Testis (tissue), 2 donors: ENCODE measurements at regions not wholly inside any gene's neighbourhood (a gene's known extent, or its start where the extent isn't known, plus 50 kb on each side); places are given as distances from the start of the nearest gene placed in this dataset.
A peak's percentile ranks its signal among the peaks of the same experiment; 100 is the strongest.
"Not testable (repeated sequence)": the region's sequence is repeated elsewhere in the genome, so short reads cannot be mapped to it uniquely, and the experiment has no call there.

Source experiments
- DNase-seq: peaks from one replicate; pipeline ENCODE4 v3.0.0-alpha.2; 2019
- H3K27ac ChIP-seq, 2 donors: fragments of 200-600 bp; sonication (generic); one replicate each; pipeline ENCODE4 v1.5.1; 2019
- H3K27me3 ChIP-seq: fragments of 200-600 bp; sonication (generic); one replicate; pipeline ENCODE4 v1.5.1; 2019
- H3K36me3 ChIP-seq: fragments of 200-600 bp; sonication (generic); one replicate; pipeline ENCODE4 v1.5.1; 2017; ENCODE audit warnings: low read depth; ENCODE audit errors: missing control alignments
- H3K4me1 ChIP-seq: fragments of 200-600 bp; sonication (generic); one replicate; pipeline ENCODE4 v1.5.1; 2019
- H3K4me3 ChIP-seq, 2 donors: fragments of 200-600 bp; sonication (generic); one replicate each; pipeline ENCODE4 v1.5.1; 2017 to 2019
- H3K9me3 ChIP-seq: fragments of 200-600 bp; sonication (generic); one replicate; pipeline ENCODE4 v1.5.1; 2017
- POLR2A ChIP-seq: fragments of 450-650 bp; IDR thresholded peaks from one replicate; pipeline ENCODE4 v1.6.1; 2017; ENCODE audit warnings: antibody characterized with exemption, mild to moderate bottlenecking, moderate library complexity
- WGBS, 2 donors: methylation state at CpG; one replicate each; pipeline ENCODE4 v1.1.5; 2018; 5-methylcytosine and 5-hydroxymethylcytosine counted together
- intact Hi-C: fragments of 100-400 bp; cut with DNase I; formaldehyde crosslinking; loops from one replicate; pipeline ENCODE4 v1.15.1; 2023; ENCODE audit warnings: low total_unique reads
- TF ChIP-seq, protein P1 (sequence below), 3 experiments: fragments of 450-650 bp in 2 of 3; fragments of 200-600 bp in 1 of 3; sonication (generic) in 1 of 3; IDR thresholded peaks; one replicate each; pipeline ENCODE4 v1.5.1; 2016 to 2019; ENCODE audit warnings: antibody characterized with exemption in 3 of 3, mild to moderate bottlenecking in 2 of 3, moderate library complexity in 1 of 3

GRCh38 chr7:110507369-110507768, 583.6 kb upstream of the LRRN3 start:
- Histone ChIP-seq H3K4me3 (no peak overlapping the region), H3K27me3 (no peaks in the 10 kb centered on the region), H3K4me1 (no peaks in the 10 kb centered on the region), H3K9me3 (no peaks in the 10 kb centered on the region), H3K36me3 (no peaks in the 10 kb centered on the region), H3K27ac (no peak overlapping the region)
- TF ChIP-seq POLR2A, result no peak
- TF ChIP-seq, protein P1, sequence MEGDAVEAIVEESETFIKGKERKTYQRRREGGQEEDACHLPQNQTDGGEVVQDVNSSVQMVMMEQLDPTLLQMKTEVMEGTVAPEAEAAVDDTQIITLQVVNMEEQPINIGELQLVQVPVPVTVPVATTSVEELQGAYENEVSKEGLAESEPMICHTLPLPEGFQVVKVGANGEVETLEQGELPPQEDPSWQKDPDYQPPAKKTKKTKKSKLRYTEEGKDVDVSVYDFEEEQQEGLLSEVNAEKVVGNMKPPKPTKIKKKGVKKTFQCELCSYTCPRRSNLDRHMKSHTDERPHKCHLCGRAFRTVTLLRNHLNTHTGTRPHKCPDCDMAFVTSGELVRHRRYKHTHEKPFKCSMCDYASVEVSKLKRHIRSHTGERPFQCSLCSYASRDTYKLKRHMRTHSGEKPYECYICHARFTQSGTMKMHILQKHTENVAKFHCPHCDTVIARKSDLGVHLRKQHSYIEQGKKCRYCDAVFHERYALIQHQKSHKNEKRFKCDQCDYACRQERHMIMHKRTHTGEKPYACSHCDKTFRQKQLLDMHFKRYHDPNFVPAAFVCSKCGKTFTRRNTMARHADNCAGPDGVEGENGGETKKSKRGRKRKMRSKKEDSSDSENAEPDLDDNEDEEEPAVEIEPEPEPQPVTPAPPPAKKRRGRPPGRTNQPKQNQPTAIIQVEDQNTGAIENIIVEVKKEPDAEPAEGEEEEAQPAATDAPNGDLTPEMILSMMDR (IDR thresholded peaks at IDR 0.05), result no peak
- intact Hi-C loops, result no loop called here
- no peak for DNase-seq
- WGBS, 2 donors, result 95 to 97% methylated on average over 1 of the region's 1 CpG

DNA sequence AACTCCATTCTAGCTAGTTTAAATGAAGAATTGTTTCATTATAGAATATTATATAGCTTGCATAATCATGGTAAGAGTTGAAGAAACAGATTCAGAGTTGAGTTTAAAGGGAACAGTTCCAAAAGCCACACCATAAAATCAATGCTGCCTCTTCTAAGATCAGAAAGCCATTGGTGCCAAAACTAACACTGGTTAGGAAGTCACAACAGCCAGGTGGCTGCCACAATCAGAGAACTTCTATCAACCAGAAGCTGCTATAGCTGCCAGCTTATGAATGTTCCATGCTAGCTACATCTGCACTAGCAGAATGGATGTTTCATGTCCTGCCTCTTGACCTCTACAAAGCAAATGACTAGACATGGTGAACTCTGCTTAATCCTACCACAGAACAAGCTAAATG, 583.1 kb upstream of the LRRN3 start:
- no peaks in the 10 kb centered on the region for H3K9me3 ChIP-seq
- H3K36me3 ChIP-seq, result no peaks in the 10 kb centered on the region
- no peaks in the 10 kb centered on the region for H3K27me3 ChIP-seq
- TF ChIP-seq, protein P1 (IDR thresholded peaks at IDR 0.05), result no peak
- no peak for TF ChIP-seq POLR2A
- DNase-seq, result no peak
- no peak overlapping the region for H3K27ac ChIP-seq
- H3K4me3 ChIP-seq, result no peak overlapping the region
- no peaks in the 10 kb centered on the region for H3K4me1 ChIP-seq
- intact Hi-C loops, result no loop called here

DNA sequence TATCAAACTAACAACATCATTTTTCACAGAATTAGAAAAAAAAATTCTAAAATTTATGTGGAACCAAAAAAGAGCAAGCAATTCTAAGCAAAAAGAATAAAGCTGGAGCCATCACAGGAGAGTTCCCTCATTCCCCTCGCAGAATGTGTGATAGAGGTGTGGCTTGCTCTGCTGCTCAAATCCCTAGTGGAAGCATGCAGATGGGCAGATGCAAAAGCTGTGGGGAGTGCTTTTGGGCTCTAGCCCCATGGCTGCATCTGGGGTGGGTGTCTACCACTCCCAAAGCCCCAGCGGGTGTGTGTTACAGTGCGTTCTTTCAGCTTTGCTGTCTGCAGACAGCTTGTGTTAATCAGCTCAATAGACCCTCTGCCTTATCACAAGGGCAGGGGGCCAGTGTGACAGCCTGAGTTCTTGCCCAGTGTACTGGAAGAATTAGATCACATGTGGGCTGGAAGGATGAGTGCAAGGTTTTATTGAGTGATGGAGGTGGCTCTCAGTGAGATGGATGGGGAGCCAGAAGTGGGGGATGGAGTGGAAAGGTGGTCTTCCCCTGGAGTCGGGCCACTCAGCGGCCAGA, 575.9 kb upstream of the LRRN3 start:
- H3K4me3 ChIP-seq, H3K27me3 ChIP-seq, H3K4me1 ChIP-seq, intact Hi-C loops, H3K36me3 ChIP-seq, H3K27ac ChIP-seq, H3K9me3 ChIP-seq, DNase-seq: not testable (repeated sequence)
- 58 to 60% methylated on average over 4 to 5 of the region's 5 CpGs for WGBS, 2 donors

DNA sequence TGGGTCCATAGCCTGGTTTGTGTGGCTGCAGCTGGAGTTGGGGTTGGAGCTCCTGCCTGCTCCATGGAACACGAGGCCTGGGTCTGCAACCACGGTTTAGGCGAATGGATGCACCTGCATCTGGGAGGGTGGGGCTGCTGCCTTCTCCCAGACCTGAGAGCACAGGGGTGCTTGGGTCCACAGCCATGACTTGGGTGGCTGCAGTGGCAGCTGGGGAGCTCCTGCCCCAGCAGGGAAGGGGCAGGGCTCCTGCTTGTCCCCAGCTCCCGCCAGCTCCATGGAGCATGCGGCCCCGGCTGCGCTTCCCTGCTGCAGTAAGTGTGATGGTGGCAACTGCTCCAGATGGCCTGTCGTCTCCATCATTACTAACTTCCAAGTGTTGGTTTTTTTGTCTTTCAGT, 571.1 kb upstream of the LRRN3 start:
- Histone ChIP-seq H3K27me3 (no peaks in the 10 kb centered on the region), H3K9me3 (no peaks in the 10 kb centered on the region), H3K36me3 (no peaks in the 10 kb centered on the region), H3K4me3 (no peak overlapping the region), H3K27ac (no peak overlapping the region), H3K4me1 (peaks cover 8% of the 10 kb centered on the region)
- no peak for TF ChIP-seq POLR2A
- TF ChIP-seq, protein P1 (IDR thresholded peaks at IDR 0.05), result no peak
- DNase-seq, result no peak
- 91 to 96% methylated on average over 5 to 8 of the region's 8 CpGs for WGBS, 2 donors
- intact Hi-C loops, result no loop called here

- H3K4me3 ChIP-seq, result no peak overlapping the region
- peaks cover 5% of the 10 kb centered on the region for H3K4me1 ChIP-seq
- no peak for TF ChIP-seq POLR2A
- TF ChIP-seq, protein P1 (IDR thresholded peaks at IDR 0.05), result no peak
- peak; percentile 73 for DNase-seq
- 44 to 60% methylated on average over 8 of the region's 8 CpGs for WGBS, 2 donors
- H3K27me3 ChIP-seq, result no peaks in the 10 kb centered on the region
- intact Hi-C loops, result no loop called here
- H3K9me3 ChIP-seq, result no peaks in the 10 kb centered on the region
- no peaks in the 10 kb centered on the region for H3K36me3 ChIP-seq
- no peak overlapping the region for H3K27ac ChIP-seq
Measured at GRCh38 chr7:110521357-110521911, 569.5 kb upstream of the LRRN3 start.
